GM12874 (cell line): ENCODE measurements at regions not wholly inside any gene's neighbourhood (a gene's known extent, or its start where the extent isn't known, plus 50 kb on each side); places are given as distances from the start of the nearest gene placed in this dataset.

Experiments
- TF ChIP-seq, protein P1 (sequence below): IDR thresholded peaks from 2 replicates; pipeline ENCODE4 v1.5.1; 2011; ENCODE audit warnings: low read depth, mild to moderate bottlenecking, control low read depth, low read length, moderate library complexity; ENCODE audit not compliant: insufficient read depth

DNA sequence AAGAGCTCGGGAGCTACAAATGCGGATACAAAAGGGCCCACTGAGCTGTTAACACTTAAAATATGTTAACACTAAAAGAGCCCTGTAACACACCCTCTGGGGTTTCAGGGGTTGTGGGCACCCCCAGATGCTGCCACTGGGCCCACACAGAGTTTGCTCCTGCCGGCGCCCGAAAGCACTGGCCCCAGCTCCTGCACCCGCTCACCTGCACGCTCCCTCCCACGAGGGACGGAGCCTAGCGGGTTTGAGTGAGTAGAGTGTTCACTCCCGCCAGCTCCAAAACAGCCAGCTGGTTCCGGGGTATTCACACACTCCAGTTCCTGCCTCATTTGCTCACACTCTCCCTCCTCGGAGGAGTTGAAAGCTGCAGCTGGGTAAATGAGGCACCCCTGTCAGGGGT lies 357.7 kb downstream of the ETNK1 start:
- TF ChIP-seq, protein P1, sequence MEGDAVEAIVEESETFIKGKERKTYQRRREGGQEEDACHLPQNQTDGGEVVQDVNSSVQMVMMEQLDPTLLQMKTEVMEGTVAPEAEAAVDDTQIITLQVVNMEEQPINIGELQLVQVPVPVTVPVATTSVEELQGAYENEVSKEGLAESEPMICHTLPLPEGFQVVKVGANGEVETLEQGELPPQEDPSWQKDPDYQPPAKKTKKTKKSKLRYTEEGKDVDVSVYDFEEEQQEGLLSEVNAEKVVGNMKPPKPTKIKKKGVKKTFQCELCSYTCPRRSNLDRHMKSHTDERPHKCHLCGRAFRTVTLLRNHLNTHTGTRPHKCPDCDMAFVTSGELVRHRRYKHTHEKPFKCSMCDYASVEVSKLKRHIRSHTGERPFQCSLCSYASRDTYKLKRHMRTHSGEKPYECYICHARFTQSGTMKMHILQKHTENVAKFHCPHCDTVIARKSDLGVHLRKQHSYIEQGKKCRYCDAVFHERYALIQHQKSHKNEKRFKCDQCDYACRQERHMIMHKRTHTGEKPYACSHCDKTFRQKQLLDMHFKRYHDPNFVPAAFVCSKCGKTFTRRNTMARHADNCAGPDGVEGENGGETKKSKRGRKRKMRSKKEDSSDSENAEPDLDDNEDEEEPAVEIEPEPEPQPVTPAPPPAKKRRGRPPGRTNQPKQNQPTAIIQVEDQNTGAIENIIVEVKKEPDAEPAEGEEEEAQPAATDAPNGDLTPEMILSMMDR: no peak

DNA sequence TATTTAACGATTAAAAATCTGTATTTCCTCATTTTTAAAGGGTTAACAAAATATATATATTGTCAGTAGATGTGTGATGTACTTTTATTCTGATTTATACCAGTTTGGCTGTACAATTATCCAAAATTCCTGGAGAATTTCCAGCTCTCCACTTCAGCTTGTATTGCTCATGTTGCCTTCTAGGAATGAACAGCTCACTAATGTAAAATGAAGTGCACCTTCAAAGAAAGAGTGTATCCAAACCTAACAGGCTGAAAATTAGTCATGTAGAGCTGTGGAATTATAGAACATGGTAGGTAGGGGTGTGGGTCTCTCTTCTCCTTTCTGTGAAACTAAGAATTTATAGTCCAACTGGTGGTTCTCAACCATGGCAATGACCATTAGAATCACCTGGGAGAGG lies 362.0 kb downstream of the ETNK1 start:
- TF ChIP-seq, protein P1: no peak

DNA sequence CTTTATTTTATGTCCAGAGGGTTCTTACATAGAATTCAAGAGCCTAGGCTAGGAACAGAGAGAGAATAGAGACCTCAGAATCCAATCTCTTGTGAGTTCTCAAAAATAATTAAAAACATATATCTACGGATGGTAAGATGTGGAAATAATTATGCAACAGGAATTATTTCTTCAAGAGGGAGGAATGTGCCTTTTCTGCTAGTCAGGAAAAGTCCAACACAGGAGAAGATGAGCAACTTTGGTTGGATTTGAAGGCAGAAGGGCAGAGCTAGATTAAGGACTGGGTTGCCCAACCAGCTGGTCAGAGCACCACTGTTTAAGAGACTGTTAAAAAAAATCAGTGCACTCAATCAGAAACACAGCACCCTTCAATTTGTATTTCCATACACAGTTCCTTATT lies 365.5 kb downstream of the ETNK1 start:
- TF ChIP-seq, protein P1: no peak

DNA sequence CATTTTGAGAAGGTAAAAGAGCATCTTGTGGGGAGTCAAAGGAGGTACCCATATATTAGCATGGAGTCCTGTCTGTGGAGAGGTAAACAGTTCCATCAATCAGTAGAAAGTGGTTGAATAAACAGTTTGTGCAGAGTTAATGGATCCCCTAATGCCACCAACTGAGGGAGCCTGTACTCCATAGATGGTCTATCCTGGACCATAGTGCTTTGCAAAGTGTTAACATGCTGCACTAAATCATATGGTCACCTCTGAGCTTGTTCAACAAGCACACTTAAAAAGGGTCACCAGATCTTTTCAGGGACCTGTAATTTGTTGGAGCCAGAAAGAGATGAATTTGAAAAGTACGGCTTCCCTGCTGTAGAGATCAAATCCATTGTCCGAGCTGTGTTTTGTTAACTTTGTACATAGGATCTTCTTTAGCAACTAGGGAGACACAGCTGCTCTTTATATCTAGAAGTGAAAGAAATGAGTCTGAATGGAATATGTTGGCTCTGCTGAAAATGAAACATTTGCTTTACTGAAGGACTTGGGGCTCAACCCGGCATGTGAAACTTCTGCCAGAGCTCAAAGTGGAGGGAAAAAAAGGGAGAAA lies 366.4 kb downstream of the ETNK1 start:
- TF ChIP-seq, protein P1: no peak

DNA sequence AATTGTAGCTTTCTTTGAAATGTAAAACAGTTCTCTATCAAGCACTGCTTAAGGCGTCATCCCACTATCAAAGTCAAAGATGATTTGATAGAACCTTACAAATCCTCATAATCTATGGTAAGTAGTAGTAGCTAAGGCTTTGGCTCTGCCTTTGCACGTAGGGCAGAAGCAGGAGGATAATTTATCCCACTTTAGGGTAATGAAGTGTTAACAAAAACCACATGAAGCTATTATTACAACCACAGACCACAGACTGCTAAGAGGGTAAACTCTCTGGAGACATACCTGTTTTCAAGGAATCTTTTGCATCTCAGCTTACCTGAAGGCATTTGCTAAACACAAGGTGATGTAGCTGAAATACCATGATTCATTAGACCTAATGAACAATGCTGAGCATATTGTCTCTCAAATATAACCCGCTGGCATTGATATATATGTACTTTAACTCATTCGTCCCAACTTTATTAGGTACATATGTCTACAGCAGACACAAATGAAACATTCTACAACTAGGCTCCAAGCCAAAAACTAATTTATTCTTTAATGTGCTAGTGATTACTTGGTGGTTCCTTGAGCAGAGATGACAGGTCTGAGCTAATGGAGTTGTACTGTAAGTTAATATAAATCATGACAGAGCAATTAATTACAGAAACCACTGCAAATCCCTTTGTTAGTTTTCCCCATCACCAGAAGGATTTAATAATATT lies 368.8 kb downstream of the ETNK1 start:
- TF ChIP-seq, protein P1: no peak

DNA sequence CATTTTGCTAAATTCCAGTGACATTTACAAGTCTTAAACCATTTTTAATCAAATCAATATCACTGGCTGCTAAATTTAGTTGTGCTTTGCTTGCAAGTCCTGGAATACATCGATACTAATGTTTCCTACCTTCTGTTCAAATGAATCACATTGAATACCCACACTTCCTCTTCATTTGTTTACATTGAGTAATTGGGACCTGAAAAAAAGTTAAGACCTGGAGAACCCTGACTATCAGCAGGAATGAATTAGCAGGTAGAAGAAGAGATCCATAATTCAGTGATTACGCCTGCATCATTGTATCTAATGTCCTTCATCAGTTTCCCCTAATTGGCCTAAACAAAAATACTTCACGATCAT lies 369.3 kb downstream of the ETNK1 start:
- TF ChIP-seq, protein P1: no peak

DNA sequence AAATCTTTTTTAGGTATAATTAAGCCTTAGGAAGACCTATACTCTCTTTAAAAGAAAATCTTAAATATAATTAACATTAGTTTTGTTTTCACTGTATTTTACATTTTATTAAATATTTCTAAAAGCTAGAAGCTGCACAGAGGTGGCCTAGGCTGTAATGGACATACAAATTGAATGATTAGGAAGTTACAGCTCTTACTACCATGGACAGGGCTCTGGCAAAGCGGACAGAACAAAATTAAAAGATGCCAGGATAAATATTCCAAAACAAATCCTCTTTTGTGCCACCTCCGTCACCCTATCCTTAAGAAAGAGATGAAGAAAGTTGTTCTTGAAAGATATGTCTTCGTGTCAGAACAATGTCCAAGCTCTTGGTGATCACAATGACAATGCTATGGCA lies 376.5 kb downstream of the ETNK1 start:
- TF ChIP-seq, protein P1: no peak
